ENCODE measurements at regions not wholly inside any gene's neighbourhood (a gene's known extent, or its start where the extent isn't known, plus 50 kb on each side); places are given as distances from the start of the nearest gene placed in this dataset.

DNA sequence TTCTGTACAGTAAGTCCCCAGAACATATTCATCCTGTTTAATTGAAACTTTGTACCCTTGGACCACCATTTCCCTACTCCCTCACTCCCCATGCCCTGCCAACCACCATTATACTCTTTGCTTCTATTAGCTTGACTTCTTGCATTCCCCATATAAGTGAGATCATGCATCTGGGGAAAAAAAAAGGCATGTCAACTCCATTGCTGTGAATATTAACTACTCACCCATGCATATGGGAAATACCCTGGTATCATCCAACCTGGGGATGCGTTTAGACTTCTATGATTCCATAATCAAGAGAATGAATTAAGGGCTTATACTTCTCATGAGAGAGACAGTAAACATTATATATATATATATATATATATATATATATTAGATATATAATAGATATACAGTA lies 659.4 kb upstream of the C9orf72 start:
- H3K4me3 Mint-ChIP-seq = no peak overlapping the region
- ChIA-PET CTCF (no interaction called here), POLR2A (no interaction called here)
- DNase-seq = no peak
- no peak overlapping the region for H3K27ac Mint-ChIP-seq
- H3K9me3 Mint-ChIP-seq = peaks cover 5% of the 10 kb centered on the region
- H3K36me3 Mint-ChIP-seq (ENCODE audit: low read depth) = no peaks in the 10 kb centered on the region
- H3K4me1 Mint-ChIP-seq = no peaks in the 10 kb centered on the region
- H3K27me3 Mint-ChIP-seq = no peaks in the 10 kb centered on the region

DNA sequence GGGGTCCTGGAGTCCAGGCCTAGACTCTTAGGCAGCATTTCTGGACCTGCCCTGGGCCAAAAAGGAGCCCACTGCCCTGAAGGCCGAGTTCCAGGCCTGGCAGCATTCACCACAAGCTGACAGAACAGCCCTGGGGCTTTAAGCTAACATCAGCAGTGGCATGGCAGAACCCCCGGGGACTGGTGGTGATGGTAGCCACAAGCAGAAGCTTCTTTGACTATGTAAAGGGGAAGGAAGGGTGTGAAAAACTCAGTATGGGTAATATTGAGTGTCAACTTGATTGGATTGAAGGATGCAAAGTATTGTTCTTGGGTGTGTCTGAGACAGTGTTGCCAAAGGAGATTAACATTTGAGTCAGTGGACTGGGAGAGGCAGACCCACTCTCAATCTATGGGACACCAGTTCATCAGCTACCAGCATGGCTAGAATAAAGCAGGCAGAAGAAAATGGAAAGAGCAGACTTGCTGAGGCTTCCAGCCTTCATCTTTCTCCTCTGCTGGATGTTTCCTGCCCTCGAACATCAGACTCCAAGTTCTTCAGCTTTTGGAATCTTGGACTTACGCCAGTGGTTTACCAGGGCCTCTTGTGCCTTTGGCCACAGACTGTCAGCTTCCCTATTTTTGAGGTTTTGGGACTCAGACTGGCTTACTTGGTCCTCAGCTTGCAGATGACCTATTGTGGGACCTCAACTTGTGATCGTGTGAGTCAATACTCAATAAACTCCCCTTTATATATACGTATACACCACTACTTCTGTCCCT lies 661.0 kb upstream of the C9orf72 start:
- Mint-ChIP-seq H3K27me3 (no peaks in the 10 kb centered on the region), H3K4me3 (no peak overlapping the region), H3K4me1 (no peaks in the 10 kb centered on the region), H3K36me3 (ENCODE audit: low read depth) (no peaks in the 10 kb centered on the region), H3K27ac (no peak overlapping the region), H3K9me3 (peaks cover 8% of the 10 kb centered on the region)
- CTCF ChIA-PET = no interaction called here
- DNase-seq = no peak
- POLR2A ChIA-PET = no interaction called here

DNA sequence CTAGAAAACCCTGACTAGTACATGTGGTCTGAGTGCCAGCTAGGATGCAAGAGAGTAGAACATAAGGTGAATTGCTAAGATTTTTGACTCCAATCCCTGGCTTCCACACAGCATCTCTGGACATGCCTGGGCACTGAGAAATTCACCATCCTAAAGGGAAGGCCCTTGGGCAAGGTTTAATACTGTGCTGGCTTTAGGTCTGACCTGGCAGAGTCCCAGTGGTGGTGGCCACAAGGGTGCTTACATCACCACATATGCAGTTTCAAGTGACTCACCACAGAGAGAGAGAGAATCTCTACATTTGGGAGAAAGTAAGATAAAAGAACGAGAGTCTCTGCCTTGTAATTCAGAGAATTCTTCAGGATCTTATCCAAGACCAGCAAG lies 661.6 kb upstream of the C9orf72 start:
- POLR2A ChIA-PET = no interaction called here
- Mint-ChIP-seq H3K4me3 (no peak overlapping the region), H3K4me1 (no peaks in the 10 kb centered on the region), H3K27me3 (no peaks in the 10 kb centered on the region), H3K36me3 (ENCODE audit: low read depth) (no peaks in the 10 kb centered on the region), H3K27ac (no peak overlapping the region), H3K9me3 (peaks cover 8% of the 10 kb centered on the region)
- DNase-seq = no peak
- CTCF ChIA-PET = no interaction called here

DNA sequence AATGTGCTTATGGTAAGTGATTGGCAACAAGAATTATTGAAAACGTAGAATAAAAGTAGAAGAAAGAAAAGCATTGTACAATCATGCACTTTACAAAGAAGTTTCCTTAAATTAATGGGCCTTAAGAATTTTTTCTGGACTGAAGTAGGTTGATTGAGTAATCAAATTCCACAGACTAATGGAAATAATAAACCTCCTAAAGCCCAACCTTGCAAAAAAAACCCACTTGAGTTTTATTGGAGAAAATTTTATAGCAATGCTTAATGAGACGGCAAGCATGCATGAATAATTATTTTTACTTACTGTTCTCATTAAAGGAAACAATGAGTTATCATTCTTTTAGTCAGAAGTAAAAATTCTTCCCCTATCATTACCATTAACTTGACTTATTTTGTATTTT lies 676.1 kb upstream of the C9orf72 start:
- H3K9me3 Mint-ChIP-seq = peaks cover under 1% of the 10 kb centered on the region
- H3K27ac Mint-ChIP-seq = no peak overlapping the region
- no peaks in the 10 kb centered on the region for H3K36me3 Mint-ChIP-seq (ENCODE audit: low read depth)
- H3K27me3 Mint-ChIP-seq = no peaks in the 10 kb centered on the region
- POLR2A ChIA-PET = no interaction called here
- no peak for DNase-seq
- no peak overlapping the region for H3K4me3 Mint-ChIP-seq
- no peaks in the 10 kb centered on the region for H3K4me1 Mint-ChIP-seq
- CTCF ChIA-PET = no interaction called here

DNA sequence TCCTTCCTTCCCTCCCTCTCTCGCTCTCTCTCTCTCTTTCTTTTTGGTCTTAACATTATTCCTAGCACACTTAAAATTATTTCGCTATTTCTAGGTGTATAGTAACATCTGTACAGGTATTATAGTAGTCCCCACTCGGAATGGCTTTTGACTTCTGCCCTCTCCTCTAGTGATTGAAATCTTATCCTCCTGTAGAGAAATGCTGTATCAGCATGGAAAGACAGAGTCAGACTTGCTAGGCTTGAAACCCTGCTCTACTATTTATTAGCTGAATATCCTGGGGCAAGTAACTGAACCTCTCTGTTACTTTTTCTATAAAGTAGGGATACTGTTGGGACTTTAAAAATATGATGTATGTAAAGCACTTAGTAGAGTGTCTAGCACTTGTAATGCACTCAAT lies 681.9 kb upstream of the C9orf72 start:
- H3K4me3 Mint-ChIP-seq = no peak overlapping the region
- no peaks in the 10 kb centered on the region for H3K27me3 Mint-ChIP-seq
- ChIA-PET POLR2A (no interaction called here), CTCF (no interaction called here)
- H3K4me1 Mint-ChIP-seq = no peaks in the 10 kb centered on the region
- H3K27ac Mint-ChIP-seq = no peak overlapping the region
- no peak for DNase-seq
- H3K9me3 Mint-ChIP-seq = no peaks in the 10 kb centered on the region
- no peaks in the 10 kb centered on the region for H3K36me3 Mint-ChIP-seq (ENCODE audit: low read depth)

DNA sequence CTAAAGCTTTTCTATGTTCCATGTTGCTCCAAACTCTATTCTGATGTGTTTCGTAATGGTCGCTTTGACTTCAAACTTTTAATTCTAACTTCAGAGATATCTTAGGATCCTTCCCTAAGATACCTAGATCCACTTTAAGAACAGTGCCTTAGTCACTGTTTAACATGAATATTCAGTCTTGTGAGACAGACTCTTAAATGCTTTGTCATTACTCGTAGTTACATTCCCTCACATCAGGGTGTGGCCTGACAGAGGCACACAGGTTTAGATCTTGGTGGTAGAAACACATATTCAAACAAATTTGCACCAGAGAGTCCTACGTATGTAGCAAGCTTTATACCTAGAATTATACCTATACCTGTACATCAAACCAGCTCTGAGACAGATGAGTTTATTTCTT lies 687.0 kb upstream of the C9orf72 start:
- no peak for DNase-seq
- ChIA-PET CTCF (no interaction called here), POLR2A (no interaction called here)
- no peaks in the 10 kb centered on the region for H3K4me1 Mint-ChIP-seq
- no peaks in the 10 kb centered on the region for H3K9me3 Mint-ChIP-seq
- H3K36me3 Mint-ChIP-seq (ENCODE audit: low read depth) = no peaks in the 10 kb centered on the region
- no peak overlapping the region for H3K27ac Mint-ChIP-seq
- no peak overlapping the region for H3K4me3 Mint-ChIP-seq
- H3K27me3 Mint-ChIP-seq = no peaks in the 10 kb centered on the region

DNA sequence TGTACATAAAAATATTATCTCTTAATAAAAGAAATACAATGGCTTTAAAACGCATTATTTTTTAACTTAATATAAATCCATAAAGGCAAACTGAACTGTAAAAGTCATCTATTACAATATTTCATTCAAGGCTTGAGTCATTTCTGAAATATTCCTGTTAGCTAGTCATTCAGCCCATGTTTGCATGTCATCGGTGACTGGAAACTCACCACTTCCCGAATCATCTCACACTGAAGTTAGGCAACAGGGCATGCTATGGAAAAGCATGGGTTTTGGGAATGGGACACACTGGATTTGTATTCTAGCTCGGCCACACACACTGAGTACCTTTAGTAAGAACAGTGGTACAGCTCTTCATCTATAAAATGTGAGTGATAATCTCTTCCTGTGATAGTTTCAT lies 691.1 kb upstream of the C9orf72 start:
- Mint-ChIP-seq H3K27me3 (no peaks in the 10 kb centered on the region), H3K4me1 (no peaks in the 10 kb centered on the region), H3K9me3 (no peaks in the 10 kb centered on the region), H3K4me3 (no peak overlapping the region), H3K36me3 (ENCODE audit: low read depth) (no peaks in the 10 kb centered on the region), H3K27ac (no peak overlapping the region)
- no peak for DNase-seq
- ChIA-PET POLR2A (interaction anchor here (0.7 kb wide), 1 partner anchor 14 kb away, joined by 3 read pairs; no protein-coding TSS in a partner anchor), CTCF (no interaction called here)

DNA sequence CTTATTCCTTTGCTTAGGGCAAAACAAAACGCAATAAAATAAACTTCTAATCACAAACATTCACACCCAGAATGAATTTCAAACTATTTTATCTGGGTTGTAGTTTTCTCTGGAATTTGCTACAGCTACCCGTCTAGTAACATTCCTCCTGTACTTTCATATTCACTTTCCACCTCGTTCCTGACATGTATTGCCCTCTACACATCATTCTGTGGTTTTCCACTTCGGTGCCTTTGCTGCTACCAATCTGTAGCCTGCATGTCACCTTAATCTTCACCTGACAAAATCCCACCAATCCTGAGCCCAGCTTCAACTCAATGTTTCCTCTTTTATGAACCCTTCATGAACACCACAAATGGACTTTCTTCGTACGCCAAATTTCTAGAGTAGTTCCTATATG lies 694.1 kb upstream of the C9orf72 start:
- H3K4me3 Mint-ChIP-seq = no peak overlapping the region
- H3K4me1 Mint-ChIP-seq = no peaks in the 10 kb centered on the region
- ChIA-PET POLR2A (no interaction called here), CTCF (no interaction called here)
- no peaks in the 10 kb centered on the region for H3K27me3 Mint-ChIP-seq
- no peaks in the 10 kb centered on the region for H3K9me3 Mint-ChIP-seq
- no peak overlapping the region for H3K27ac Mint-ChIP-seq
- no peaks in the 10 kb centered on the region for H3K36me3 Mint-ChIP-seq (ENCODE audit: low read depth)
- no peak for DNase-seq

DNA sequence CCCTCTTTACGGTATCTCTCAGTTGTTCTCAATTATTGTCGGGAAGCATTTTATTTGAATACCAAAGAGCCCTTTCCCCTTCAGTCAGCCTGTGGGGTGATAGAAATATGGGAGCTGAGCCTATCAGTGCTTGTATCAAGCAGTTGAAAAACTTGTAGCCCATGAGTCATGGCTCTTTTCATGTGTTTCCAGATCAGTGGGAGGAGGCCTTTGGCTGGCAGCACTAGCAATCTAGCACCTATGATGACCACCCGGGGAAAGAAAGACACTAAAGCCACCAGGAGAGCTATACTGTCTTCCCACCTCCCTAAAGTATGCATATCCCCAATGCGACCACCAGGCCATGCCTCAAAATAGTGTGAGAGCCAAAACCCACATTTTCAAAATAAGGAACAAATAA lies 696.9 kb upstream of the C9orf72 start:
- no peaks in the 10 kb centered on the region for H3K4me1 Mint-ChIP-seq
- no peaks in the 10 kb centered on the region for H3K9me3 Mint-ChIP-seq
- POLR2A ChIA-PET = no interaction called here
- no peaks in the 10 kb centered on the region for H3K27me3 Mint-ChIP-seq
- DNase-seq = no peak
- no peak overlapping the region for H3K27ac Mint-ChIP-seq
- H3K4me3 Mint-ChIP-seq = no peak overlapping the region
- no peaks in the 10 kb centered on the region for H3K36me3 Mint-ChIP-seq (ENCODE audit: low read depth)
- CTCF ChIA-PET = no interaction called here

DNA sequence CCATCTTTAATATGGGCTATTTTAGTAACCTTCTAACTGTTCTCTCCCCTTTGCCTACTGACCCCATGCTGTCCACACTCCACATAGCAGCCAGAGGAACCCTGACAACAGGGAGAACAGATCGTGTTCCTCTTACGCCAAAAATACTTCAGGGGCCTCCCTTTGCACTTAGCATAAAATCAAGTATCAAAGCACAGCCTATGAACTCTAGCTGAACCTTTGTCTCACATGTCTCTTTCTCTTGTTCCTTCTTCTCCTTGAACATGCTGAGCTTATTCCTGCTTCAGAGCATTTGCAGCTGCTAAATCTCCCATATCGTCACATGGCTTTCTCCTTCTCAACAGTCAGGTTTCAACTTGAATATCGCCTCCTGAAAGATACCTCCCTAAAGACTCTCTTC lies 698.8 kb upstream of the C9orf72 start:
- Mint-ChIP-seq H3K4me3 (no peak overlapping the region), H3K4me1 (no peaks in the 10 kb centered on the region), H3K27ac (no peak overlapping the region), H3K27me3 (no peaks in the 10 kb centered on the region), H3K36me3 (ENCODE audit: low read depth) (no peaks in the 10 kb centered on the region), H3K9me3 (no peaks in the 10 kb centered on the region)
- ChIA-PET CTCF (no interaction called here), POLR2A (no interaction called here)
- no peak for DNase-seq

DNA sequence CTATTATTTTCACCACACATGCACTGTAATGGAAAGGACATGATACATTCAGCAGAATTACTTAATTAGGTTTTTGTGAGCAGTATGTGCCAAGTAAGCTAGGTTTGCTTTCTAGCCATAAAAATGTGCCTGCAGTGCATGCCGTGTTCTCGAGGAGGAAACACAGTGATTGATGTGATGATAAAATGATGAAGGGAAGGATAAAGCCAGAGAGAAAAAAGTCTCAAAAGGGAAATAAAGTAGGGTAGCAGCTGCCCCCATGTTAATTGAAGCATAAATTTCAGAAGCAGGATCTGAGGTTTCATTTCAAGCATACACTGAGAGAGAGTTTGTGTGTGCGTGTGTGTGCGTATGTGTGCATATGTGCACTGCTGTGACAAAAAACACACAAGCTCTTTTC lies 714.2 kb upstream of the C9orf72 start:
- no peak overlapping the region for H3K4me3 Mint-ChIP-seq
- CTCF ChIA-PET = no interaction called here

DNA sequence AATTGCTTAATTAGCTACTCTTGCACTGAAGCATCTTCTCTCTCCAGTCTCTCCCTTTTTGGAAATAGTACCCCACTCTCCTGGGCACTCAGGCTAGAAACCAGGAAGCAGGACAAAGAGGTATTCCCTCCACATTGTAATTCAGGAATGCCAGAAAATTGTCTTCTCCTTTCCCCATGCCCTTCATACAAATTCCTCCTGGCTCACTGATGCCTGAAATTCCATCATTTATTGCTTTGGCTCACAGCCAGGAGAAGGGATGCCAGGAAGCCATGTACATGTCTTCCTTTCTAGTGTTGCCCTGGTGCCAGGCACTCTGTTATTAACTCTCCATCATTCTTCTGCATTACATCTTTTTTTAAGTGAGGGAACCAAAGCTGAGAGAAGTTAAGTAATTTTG lies 716.5 kb upstream of the C9orf72 start:
- Mint-ChIP-seq H3K27ac (no peak overlapping the region), H3K4me3 (no peak overlapping the region), H3K9me3 (no peaks in the 10 kb centered on the region), H3K27me3 (no peaks in the 10 kb centered on the region), H3K4me1 (no peaks in the 10 kb centered on the region), H3K36me3 (ENCODE audit: low read depth) (no peaks in the 10 kb centered on the region)
- POLR2A ChIA-PET = no interaction called here
- DNase-seq = no peak
- CTCF ChIA-PET = no interaction called here

More for the DNA sequence above, 714.2 kb upstream of the C9orf72 start:
- POLR2A ChIA-PET = no interaction called here
- Mint-ChIP-seq H3K36me3 (ENCODE audit: low read depth) (no peaks in the 10 kb centered on the region), H3K4me1 (no peaks in the 10 kb centered on the region), H3K27ac (no peak overlapping the region), H3K27me3 (no peaks in the 10 kb centered on the region), H3K9me3 (no peaks in the 10 kb centered on the region)
- no peak for DNase-seq

DNA sequence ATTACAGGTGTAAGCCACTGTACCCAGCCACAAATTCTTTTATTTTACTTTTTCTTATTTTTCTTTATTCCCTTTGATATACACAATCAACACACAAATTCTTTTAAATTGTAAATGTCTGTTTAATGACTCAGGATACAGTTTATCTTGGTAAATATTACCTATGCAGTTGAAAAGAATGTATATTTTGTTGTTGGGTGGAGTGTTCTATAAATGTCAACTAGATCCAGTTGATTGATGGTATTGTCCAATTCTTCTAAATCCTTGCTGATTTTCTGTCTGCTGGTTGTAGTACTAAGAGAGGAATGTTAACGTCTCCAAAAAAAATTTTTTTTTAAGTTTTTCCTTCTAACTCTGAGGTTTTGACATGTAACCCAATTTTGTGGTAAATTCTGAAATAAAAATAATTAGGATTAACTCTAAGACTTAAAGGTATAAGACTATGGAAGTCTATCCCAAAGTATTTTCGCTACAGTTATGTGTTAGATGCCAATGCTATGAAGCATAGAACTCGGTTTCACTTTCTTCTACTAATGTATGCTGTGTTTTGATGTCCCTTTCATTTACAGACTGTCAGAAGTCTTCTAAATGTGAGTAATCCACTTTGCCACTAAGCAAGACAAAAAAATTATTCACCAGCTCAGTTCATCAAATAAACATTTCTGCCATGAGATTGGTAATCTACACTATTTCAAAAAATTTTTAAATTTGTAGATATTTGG lies 720.2 kb upstream of the C9orf72 start:
- no peak overlapping the region for H3K27ac Mint-ChIP-seq
- H3K4me3 Mint-ChIP-seq = no peak overlapping the region
- DNase-seq = no peak
- no peaks in the 10 kb centered on the region for H3K9me3 Mint-ChIP-seq
- H3K27me3 Mint-ChIP-seq = no peaks in the 10 kb centered on the region
- ChIA-PET CTCF (no interaction called here), POLR2A (no interaction called here)
- no peaks in the 10 kb centered on the region for H3K4me1 Mint-ChIP-seq
- H3K36me3 Mint-ChIP-seq (ENCODE audit: low read depth) = no peaks in the 10 kb centered on the region

DNA sequence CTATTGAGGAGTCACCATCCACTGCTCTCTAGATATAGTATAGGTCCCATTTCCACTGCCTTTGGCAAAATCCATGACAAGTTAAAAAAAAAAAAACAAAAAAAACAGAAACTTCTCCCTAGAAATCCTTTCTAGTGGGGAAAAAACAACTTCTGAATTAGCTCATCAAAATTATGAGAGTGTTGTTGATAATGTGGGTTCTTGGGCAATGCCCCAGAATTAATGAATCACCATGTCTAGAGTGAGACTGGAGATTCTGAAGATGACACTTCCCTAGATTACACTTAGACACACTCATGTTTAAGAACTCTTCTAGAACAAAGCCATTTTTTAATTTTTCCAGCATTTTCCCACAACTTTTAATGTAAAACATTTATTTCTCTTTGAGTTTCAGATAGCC lies 728.0 kb upstream of the C9orf72 start:
- H3K4me1 Mint-ChIP-seq = no peaks in the 10 kb centered on the region

More for the DNA sequence above, 728.0 kb upstream of the C9orf72 start:
- Mint-ChIP-seq H3K27me3 (no peaks in the 10 kb centered on the region), H3K36me3 (ENCODE audit: low read depth) (no peaks in the 10 kb centered on the region), H3K9me3 (no peaks in the 10 kb centered on the region), H3K4me3 (no peak overlapping the region), H3K27ac (no peak overlapping the region)
- ChIA-PET POLR2A (no interaction called here), CTCF (no interaction called here)
- DNase-seq = no peak

Data from activated CD4-positive, alpha-beta T cell treated with anti-CD3 and anti-CD28 coated beads, Interleukin-2, amount 10 ng/mL, durations not matched to agents 7 days and 5 days (primary cell).